GM18502 (cell line): ENCODE measurements at regions not wholly inside any gene's neighbourhood (a gene's known extent, or its start where the extent isn't known, plus 50 kb on each side); places are given as distances from the start of the nearest gene placed in this dataset.
"Not testable (repeated sequence)": the region's sequence is repeated elsewhere in the genome, so short reads cannot be mapped to it uniquely, and the experiment has no call there.

Experiments used
- ATAC-seq: cut with Tn5 transposase; IDR thresholded peaks from one replicate; pipeline ENCODE4 v1.9.1; 2021; ENCODE audit warnings: mild to moderate bottlenecking; ENCODE audit not compliant: unreplicated experiment, poor library complexity

GRCh38 chrX:55981603-55982002 lies 250.6 kb upstream of the KLF8 start:
- ATAC-seq = no peak

GRCh38 chrX:55996649-55997048 lies 235.5 kb upstream of the KLF8 start:
- ATAC-seq = no peak

GRCh38 chrX:56000174-56000573 lies 232.0 kb upstream of the KLF8 start:
- no peak for ATAC-seq

GRCh38 chrX:56000729-56001128 lies 231.4 kb upstream of the KLF8 start:
- no peak for ATAC-seq

- ATAC-seq = no peak
Measured at GRCh38 chrX:56025872-56026571, 206.1 kb upstream of the KLF8 start.

GRCh38 chrX:56026815-56027214 lies 205.3 kb upstream of the KLF8 start:
- ATAC-seq = no peak

GRCh38 chrX:56029188-56029587 lies 203.0 kb upstream of the KLF8 start:
- no peak for ATAC-seq

- ATAC-seq = no peak
Measured at GRCh38 chrX:56029691-56030090, 202.5 kb upstream of the KLF8 start.

- no peak for ATAC-seq
Measured at GRCh38 chrX:56031409-56031808, 200.7 kb upstream of the KLF8 start.

GRCh38 chrX:56033495-56034180 lies 198.5 kb upstream of the KLF8 start:
- ATAC-seq = no peak

GRCh38 chrX:56052673-56053330 lies 179.4 kb upstream of the KLF8 start:
- not testable (repeated sequence) for ATAC-seq

- no peak for ATAC-seq
Measured at GRCh38 chrX:56057325-56057724, 174.8 kb upstream of the KLF8 start.

GRCh38 chrX:56066016-56066415 lies 166.1 kb upstream of the KLF8 start:
- peak; percentile 72 for ATAC-seq

GRCh38 chrX:56068274-56068758 lies 163.8 kb upstream of the KLF8 start:
- ATAC-seq = no peak

- ATAC-seq = no peak
Measured at GRCh38 chrX:56069299-56069931, 162.7 kb upstream of the KLF8 start.

- no peak for ATAC-seq
Measured at GRCh38 chrX:56089376-56089775, 142.8 kb upstream of the KLF8 start.

- ATAC-seq = no peak
Measured at GRCh38 chrX:56099271-56099670, 132.9 kb upstream of the KLF8 start.

GRCh38 chrX:56107320-56107719 lies 124.8 kb upstream of the KLF8 start:
- no peak for ATAC-seq

- no peak for ATAC-seq
Measured at GRCh38 chrX:56113785-56114436, 118.2 kb upstream of the KLF8 start.

- ATAC-seq = no peak
Measured at GRCh38 chrX:56114437-56114787, 117.7 kb upstream of the KLF8 start.
